GM23338 (cell line): ENCODE measurements at regions not wholly inside any gene's neighbourhood (a gene's known extent, or its start where the extent isn't known, plus 50 kb on each side); places are given as distances from the start of the nearest gene placed in this dataset.

ENCODE experiments used
- ATAC-seq: fragments of 200-7000 bp; cut with Tn5 transposase; 3 replicates; pipeline ENCODE4 v1.9.1; 2020
- DNase-seq: peaks from one replicate; pipeline ENCODE4 v3.0.0-alpha.2; 2015; ENCODE audit warnings: low spot score
- H2AFZ ChIP-seq: fragments of 200-600 bp; sonication (generic); 2 replicates; pipeline ENCODE4 v1.8.0; 2016; ENCODE audit warnings: antibody characterized with exemption, mild to moderate bottlenecking, moderate library complexity
- H3F3A ChIP-seq: fragments of 200-600 bp; sonication (generic); replicated peaks from 2 replicates; pipeline ENCODE4 v1.8.0; 2017; ENCODE audit warnings: antibody characterized with exemption, mixed run types, low read depth
- H3K27ac ChIP-seq: fragments of 200-600 bp; sonication (generic); 2 replicates; pipeline ENCODE4 v1.6.1; 2016; ENCODE audit warnings: low read depth
- H3K27me3 ChIP-seq: fragments of 200-600 bp; sonication (generic); 2 replicates; pipeline ENCODE4 v1.8.0; 2016; ENCODE audit warnings: mild to moderate bottlenecking, mixed run types, moderate library complexity; ENCODE audit not compliant: insufficient read depth
- H3K36me3 ChIP-seq: fragments of 200-600 bp; sonication (generic); 2 replicates; pipeline ENCODE4 v1.8.0; 2016; ENCODE audit warnings: mild to moderate bottlenecking; ENCODE audit not compliant: insufficient read depth
- H3K4me1 ChIP-seq: fragments of 200-600 bp; sonication (generic); 2 replicates; pipeline ENCODE4 v1.8.0; 2016; ENCODE audit warnings: mild to moderate bottlenecking, moderate library complexity; ENCODE audit not compliant: insufficient read depth
- H3K4me2 ChIP-seq: fragments of 200-600 bp; sonication (generic); 2 replicates; pipeline ENCODE4 v1.7.1; 2017; ENCODE audit warnings: mixed run types
- H3K4me3 ChIP-seq: fragments of 200-600 bp; sonication (generic); 2 replicates; pipeline ENCODE4 v1.6.1; 2016; ENCODE audit warnings: mixed run types
- H3K79me2 ChIP-seq: fragments of 200-600 bp; sonication (generic); replicated peaks from 2 replicates; pipeline ENCODE4 v1.8.0; 2017; ENCODE audit warnings: mild to moderate bottlenecking; ENCODE audit not compliant: insufficient read depth
- H3K9me2 ChIP-seq: fragments of 200-600 bp; sonication (generic); 2 replicates; pipeline ENCODE4 v1.8.0; 2017; ENCODE audit not compliant: insufficient read depth
- H4K20me1 ChIP-seq: fragments of 200-600 bp; sonication (generic); replicated peaks from 2 replicates; pipeline ENCODE4 v1.8.0; 2017; ENCODE audit warnings: mild to moderate bottlenecking; ENCODE audit not compliant: insufficient read depth
- H3K27ac Mint-ChIP-seq: 2 replicates; pipeline ENCODE4 v1.8.0; 2020; ENCODE audit warnings: inconsistent platforms, mild to moderate bottlenecking, moderate library complexity, mixed read lengths
- H3K27me3 Mint-ChIP-seq: 3 replicates; pipeline ENCODE4 v1.8.0; 2022; ENCODE audit warnings: low read depth, mild to moderate bottlenecking, moderate library complexity, mixed read lengths, inconsistent platforms; ENCODE audit not compliant: insufficient read depth, poor library complexity
- H3K36me3 Mint-ChIP-seq: 3 replicates; pipeline ENCODE4 v1.8.0; 2021; ENCODE audit warnings: low read depth, mild to moderate bottlenecking, inconsistent platforms, moderate library complexity, mixed read lengths
- H3K4me1 Mint-ChIP-seq: 3 replicates; pipeline ENCODE4 v1.8.0; 2020; ENCODE audit warnings: mild to moderate bottlenecking, inconsistent platforms, mixed read lengths
- H3K4me3 Mint-ChIP-seq: 3 replicates; pipeline ENCODE4 v1.8.0; 2021; ENCODE audit warnings: moderate library complexity, mild to moderate bottlenecking, inconsistent platforms, mixed read lengths
- H3K9me3 Mint-ChIP-seq: 3 replicates; pipeline ENCODE4 v1.8.0; 2020; ENCODE audit warnings: moderate library complexity, mild to moderate bottlenecking, inconsistent platforms, mixed read lengths
- CREB1 ChIP-seq: fragments of 250-450 bp; sonication (Bioruptor Pico); IDR thresholded peaks from 2 replicates; pipeline ENCODE4 v1.5.0; 2020; ENCODE audit warnings: low read depth, mild to moderate bottlenecking, moderate library complexity
- EZH2 ChIP-seq: fragments of 200-600 bp; sonication (generic); IDR thresholded peaks from one replicate; pipeline ENCODE4 v1.8.0; 2017; ENCODE audit warnings: antibody characterized with exemption, mild to moderate bottlenecking, low read depth; ENCODE audit not compliant: unreplicated experiment
- EZH2phosphoT487 ChIP-seq: fragments of 200-600 bp; sonication (generic); IDR thresholded peaks from one replicate; pipeline ENCODE4 v1.8.1; 2018; ENCODE audit warnings: antibody characterized with exemption; ENCODE audit not compliant: unreplicated experiment
- POLR2AphosphoS5 ChIP-seq: IDR thresholded peaks from 2 replicates; pipeline ENCODE4 v1.6.1; 2016; ENCODE audit warnings: antibody characterized with exemption, low read depth
- STAT1 ChIP-seq: IDR thresholded peaks from one replicate; pipeline ENCODE4 v1.6.1; 2016; ENCODE audit warnings: antibody characterized with exemption; ENCODE audit not compliant: unreplicated experiment
- ZNF114 ChIP-seq: fragments of 250-450 bp; sonication (Bioruptor Pico); IDR thresholded peaks from 2 replicates; pipeline ENCODE4 v1.5.0; 2020; ENCODE audit warnings: mild to moderate bottlenecking, moderate library complexity
- TF ChIP-seq, protein P1 (sequence below): IDR thresholded peaks from 2 replicates; pipeline ENCODE4 v1.6.1; 2016; ENCODE audit warnings: antibody characterized with exemption
- TF ChIP-seq, protein P2 (sequence below), 2 experiments: fragments of 200-600 bp in 1 of 2; sonication (generic) in 1 of 2; conservative IDR thresholded peaks; 2 replicates each; pipeline versions ENCODE4 v1.5.1 to v1.6.1; 2016 to 2017; ENCODE audit warnings: antibody characterized with exemption in 2 of 2, low read depth in 2 of 2, mild to moderate bottlenecking in 2 of 2, moderate library complexity in 1 of 2
- TF ChIP-seq, protein P3 (sequence below): fragments of 250-450 bp; sonication (Bioruptor Pico); IDR thresholded peaks from 2 replicates; pipeline ENCODE4 v1.5.0; 2020; ENCODE audit warnings: mild to moderate bottlenecking, moderate library complexity
- TF ChIP-seq, protein P4 (sequence below): IDR thresholded peaks from one replicate; pipeline ENCODE4 v1.6.1; 2018; ENCODE audit warnings: antibody characterized with exemption; ENCODE audit not compliant: unreplicated experiment

GRCh38 chr12:34124608-34125007 lies 102.3 kb downstream of the ALG10 start (continued):
- TF ChIP-seq, protein P1, sequence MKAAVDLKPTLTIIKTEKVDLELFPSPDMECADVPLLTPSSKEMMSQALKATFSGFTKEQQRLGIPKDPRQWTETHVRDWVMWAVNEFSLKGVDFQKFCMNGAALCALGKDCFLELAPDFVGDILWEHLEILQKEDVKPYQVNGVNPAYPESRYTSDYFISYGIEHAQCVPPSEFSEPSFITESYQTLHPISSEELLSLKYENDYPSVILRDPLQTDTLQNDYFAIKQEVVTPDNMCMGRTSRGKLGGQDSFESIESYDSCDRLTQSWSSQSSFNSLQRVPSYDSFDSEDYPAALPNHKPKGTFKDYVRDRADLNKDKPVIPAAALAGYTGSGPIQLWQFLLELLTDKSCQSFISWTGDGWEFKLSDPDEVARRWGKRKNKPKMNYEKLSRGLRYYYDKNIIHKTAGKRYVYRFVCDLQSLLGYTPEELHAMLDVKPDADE, result no peak
- TF ChIP-seq STAT1 (no peak), EZH2 (no peak), EZH2phosphoT487 (no peak), CREB1 (CRISPR knock-in tag) (no peak)

DNA sequence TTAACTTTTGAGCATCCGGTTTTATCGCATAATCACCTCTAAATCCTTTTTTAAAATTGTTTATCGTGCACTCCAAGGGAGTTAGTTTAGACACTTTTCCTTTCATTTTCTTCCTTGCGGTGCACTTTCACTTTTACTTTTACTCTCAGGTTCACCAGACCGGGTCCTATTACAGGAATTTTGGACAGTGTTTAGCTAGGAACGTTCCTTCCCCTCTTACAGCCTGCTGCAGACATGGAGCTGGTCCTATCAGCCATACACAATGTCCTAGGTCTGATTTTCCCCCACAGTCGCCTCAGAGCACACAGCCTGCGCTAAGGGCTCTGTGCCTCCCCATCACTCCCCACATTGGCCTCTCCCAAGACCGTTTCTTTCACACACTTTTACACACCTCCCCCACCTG lies 103.9 kb downstream of the ALG10 start:
- no peak overlapping the region for H3K27ac ChIP-seq
- H3K36me3 Mint-ChIP-seq, result peaks cover 30% of the 10 kb centered on the region
- H4K20me1 ChIP-seq, result no peaks in the 10 kb centered on the region
- no peak overlapping the region for H3K4me3 Mint-ChIP-seq
- ATAC-seq (no peak), DNase-seq (no peak)
- H3K9me3 Mint-ChIP-seq, result peaks cover 95% of the 10 kb centered on the region
- H3K4me3 ChIP-seq, result no peak overlapping the region
- no peaks in the 10 kb centered on the region for H3K9me2 ChIP-seq
- no peaks in the 10 kb centered on the region for H3K27me3 ChIP-seq
- TF ChIP-seq ZNF114 (CRISPR knock-in tag) (no peak), EZH2 (no peak), EZH2phosphoT487 (no peak), CREB1 (CRISPR knock-in tag) (no peak), POLR2AphosphoS5 (no peak)
- TF ChIP-seq, protein P1, result no peak
- TF ChIP-seq, protein P2, sequence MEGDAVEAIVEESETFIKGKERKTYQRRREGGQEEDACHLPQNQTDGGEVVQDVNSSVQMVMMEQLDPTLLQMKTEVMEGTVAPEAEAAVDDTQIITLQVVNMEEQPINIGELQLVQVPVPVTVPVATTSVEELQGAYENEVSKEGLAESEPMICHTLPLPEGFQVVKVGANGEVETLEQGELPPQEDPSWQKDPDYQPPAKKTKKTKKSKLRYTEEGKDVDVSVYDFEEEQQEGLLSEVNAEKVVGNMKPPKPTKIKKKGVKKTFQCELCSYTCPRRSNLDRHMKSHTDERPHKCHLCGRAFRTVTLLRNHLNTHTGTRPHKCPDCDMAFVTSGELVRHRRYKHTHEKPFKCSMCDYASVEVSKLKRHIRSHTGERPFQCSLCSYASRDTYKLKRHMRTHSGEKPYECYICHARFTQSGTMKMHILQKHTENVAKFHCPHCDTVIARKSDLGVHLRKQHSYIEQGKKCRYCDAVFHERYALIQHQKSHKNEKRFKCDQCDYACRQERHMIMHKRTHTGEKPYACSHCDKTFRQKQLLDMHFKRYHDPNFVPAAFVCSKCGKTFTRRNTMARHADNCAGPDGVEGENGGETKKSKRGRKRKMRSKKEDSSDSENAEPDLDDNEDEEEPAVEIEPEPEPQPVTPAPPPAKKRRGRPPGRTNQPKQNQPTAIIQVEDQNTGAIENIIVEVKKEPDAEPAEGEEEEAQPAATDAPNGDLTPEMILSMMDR (conservative IDR thresholded peaks at IDR 0.05; ENCODE audit: low read depth in 2 of 2), result no peak
- TF ChIP-seq, protein P3, sequence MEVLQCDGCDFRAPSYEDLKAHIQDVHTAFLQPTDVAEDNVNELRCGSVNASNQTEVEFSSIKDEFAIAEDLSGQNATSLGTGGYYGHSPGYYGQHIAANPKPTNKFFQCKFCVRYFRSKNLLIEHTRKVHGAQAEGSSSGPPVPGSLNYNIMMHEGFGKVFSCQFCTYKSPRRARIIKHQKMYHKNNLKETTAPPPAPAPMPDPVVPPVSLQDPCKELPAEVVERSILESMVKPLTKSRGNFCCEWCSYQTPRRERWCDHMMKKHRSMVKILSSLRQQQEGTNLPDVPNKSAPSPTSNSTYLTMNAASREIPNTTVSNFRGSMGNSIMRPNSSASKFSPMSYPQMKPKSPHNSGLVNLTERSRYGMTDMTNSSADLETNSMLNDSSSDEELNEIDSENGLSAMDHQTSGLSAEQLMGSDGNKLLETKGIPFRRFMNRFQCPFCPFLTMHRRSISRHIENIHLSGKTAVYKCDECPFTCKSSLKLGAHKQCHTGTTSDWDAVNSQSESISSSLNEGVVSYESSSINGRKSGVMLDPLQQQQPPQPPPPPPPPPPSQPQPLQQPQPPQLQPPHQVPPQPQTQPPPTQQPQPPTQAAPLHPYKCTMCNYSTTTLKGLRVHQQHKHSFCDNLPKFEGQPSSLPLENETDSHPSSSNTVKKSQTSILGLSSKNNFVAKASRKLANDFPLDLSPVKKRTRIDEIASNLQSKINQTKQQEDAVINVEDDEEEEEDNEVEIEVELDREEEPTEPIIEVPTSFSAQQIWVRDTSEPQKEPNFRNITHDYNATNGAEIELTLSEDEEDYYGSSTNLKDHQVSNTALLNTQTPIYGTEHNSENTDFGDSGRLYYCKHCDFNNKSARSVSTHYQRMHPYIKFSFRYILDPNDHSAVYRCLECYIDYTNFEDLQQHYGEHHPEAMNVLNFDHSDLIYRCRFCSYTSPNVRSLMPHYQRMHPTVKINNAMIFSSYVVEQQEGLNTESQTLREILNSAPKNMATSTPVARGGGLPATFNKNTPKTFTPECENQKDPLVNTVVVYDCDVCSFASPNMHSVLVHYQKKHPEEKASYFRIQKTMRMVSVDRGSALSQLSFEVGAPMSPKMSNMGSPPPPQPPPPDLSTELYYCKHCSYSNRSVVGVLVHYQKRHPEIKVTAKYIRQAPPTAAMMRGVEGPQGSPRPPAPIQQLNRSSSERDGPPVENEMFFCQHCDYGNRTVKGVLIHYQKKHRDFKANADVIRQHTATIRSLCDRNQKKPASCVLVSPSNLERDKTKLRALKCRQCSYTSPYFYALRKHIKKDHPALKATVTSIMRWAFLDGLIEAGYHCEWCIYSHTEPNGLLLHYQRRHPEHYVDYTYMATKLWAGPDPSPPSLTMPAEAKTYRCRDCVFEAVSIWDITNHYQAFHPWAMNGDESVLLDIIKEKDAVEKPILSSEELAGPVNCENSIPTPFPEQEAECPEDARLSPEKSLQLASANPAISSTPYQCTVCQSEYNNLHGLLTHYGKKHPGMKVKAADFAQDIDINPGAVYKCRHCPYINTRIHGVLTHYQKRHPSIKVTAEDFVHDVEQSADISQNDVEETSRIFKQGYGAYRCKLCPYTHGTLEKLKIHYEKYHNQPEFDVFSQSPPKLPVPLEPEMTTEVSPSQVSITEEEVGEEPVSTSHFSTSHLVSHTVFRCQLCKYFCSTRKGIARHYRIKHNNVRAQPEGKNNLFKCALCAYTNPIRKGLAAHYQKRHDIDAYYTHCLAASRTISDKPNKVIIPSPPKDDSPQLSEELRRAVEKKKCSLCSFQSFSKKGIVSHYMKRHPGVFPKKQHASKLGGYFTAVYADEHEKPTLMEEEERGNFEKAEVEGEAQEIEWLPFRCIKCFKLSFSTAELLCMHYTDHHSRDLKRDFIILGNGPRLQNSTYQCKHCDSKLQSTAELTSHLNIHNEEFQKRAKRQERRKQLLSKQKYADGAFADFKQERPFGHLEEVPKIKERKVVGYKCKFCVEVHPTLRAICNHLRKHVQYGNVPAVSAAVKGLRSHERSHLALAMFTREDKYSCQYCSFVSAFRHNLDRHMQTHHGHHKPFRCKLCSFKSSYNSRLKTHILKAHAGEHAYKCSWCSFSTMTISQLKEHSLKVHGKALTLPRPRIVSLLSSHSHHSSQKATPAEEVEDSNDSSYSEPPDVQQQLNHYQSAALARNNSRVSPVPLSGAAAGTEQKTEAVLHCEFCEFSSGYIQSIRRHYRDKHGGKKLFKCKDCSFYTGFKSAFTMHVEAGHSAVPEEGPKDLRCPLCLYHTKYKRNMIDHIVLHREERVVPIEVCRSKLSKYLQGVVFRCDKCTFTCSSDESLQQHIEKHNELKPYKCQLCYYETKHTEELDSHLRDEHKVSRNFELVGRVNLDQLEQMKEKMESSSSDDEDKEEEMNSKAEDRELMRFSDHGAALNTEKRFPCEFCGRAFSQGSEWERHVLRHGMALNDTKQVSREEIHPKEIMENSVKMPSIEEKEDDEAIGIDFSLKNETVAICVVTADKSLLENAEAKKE (CRISPR knock-in tag), result no peak
- TF ChIP-seq, protein P4, sequence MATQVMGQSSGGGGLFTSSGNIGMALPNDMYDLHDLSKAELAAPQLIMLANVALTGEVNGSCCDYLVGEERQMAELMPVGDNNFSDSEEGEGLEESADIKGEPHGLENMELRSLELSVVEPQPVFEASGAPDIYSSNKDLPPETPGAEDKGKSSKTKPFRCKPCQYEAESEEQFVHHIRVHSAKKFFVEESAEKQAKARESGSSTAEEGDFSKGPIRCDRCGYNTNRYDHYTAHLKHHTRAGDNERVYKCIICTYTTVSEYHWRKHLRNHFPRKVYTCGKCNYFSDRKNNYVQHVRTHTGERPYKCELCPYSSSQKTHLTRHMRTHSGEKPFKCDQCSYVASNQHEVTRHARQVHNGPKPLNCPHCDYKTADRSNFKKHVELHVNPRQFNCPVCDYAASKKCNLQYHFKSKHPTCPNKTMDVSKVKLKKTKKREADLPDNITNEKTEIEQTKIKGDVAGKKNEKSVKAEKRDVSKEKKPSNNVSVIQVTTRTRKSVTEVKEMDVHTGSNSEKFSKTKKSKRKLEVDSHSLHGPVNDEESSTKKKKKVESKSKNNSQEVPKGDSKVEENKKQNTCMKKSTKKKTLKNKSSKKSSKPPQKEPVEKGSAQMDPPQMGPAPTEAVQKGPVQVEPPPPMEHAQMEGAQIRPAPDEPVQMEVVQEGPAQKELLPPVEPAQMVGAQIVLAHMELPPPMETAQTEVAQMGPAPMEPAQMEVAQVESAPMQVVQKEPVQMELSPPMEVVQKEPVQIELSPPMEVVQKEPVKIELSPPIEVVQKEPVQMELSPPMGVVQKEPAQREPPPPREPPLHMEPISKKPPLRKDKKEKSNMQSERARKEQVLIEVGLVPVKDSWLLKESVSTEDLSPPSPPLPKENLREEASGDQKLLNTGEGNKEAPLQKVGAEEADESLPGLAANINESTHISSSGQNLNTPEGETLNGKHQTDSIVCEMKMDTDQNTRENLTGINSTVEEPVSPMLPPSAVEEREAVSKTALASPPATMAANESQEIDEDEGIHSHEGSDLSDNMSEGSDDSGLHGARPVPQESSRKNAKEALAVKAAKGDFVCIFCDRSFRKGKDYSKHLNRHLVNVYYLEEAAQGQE, result no peak
- no peaks in the 10 kb centered on the region for H3K4me1 Mint-ChIP-seq
- no peaks in the 10 kb centered on the region for H3K4me1 ChIP-seq
- H3K4me2 ChIP-seq, result no peak overlapping the region
- no peak overlapping the region for H3K27ac Mint-ChIP-seq
- H3K79me2 ChIP-seq, result no peaks in the 10 kb centered on the region
- no peaks in the 10 kb centered on the region for H3F3A ChIP-seq
- H3K36me3 ChIP-seq, result no peaks in the 10 kb centered on the region; the same call in 1 of the 2 replicates
- no peak overlapping the region for H2AFZ ChIP-seq
- peaks cover 9% of the 10 kb centered on the region for H3K27me3 Mint-ChIP-seq
